GM18511 (cell line): ENCODE measurements at regions not wholly inside any gene's neighbourhood (a gene's known extent, or its start where the extent isn't known, plus 50 kb on each side); places are given as distances from the start of the nearest gene placed in this dataset.
"Not testable (repeated sequence)": the region's sequence is repeated elsewhere in the genome, so short reads cannot be mapped to it uniquely, and the experiment has no call there.

Source experiments
- ATAC-seq: cut with Tn5 transposase; IDR thresholded peaks from one replicate; pipeline ENCODE4 v1.9.1; 2021; ENCODE audit warnings: mild to moderate bottlenecking, moderate library complexity; ENCODE audit not compliant: unreplicated experiment

DNA sequence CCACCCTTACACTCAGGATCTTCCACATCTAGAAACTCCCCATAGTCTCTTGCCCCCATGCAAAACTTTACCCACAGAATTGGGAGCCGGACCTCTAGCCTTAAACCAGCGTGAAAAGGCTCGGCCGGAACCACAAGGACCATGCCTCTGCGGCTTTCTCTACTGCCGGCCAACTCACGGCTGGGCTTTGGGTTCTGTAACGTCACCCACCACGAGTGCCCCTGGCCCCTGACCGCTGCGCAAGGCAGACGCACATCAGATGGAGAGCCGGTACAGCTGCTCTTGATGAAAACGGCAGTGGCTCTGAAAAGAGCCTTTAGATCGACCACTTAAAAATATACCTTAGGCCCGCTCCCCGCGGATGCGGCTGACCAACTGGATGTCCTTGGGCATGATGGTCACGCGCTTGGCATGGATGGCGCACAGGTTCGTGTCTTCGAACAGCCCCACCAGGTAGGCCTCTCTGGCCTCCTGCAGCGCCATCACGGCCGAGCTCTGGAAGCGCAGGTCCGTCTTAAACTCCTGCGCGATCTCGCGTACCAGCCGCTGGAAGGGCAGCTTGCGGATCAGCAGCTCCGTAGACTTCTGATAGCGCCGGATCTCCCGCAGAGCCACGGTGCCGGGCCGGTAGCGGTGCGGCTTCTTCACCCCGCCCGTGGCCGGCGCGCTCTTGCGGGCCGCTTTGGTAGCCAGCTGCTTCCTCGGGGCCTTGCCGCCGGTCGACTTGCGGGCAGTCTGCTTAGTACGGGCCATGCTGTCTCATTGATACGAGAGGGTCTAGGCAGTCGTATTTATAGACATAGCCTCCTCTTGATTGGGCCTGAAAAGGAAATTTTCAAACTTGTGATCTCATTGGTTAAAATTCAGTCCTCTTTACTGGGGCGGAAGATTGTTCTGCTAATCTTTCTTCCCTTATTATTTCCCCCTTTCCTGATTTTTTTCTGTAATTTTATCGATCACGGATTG lies 66.3 kb downstream of the FAM72C start:
- not testable (repeated sequence) for ATAC-seq

DNA sequence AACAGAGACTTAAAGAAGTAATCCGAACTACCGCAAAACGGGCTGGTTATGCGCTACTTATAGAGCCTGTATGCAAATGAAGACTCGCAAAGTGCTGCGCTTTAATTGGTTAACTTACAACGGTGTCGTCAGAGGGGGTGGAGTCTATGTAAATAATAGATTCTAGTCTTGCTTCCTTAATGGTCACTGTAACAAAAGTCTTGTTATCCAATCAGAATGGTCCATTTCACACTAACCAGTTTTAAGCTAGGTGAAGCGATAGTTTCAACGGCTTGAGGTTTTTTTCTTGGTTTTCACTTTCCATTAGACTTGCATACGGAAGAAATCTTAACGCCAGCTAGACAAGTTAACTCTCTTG lies 67.2 kb downstream of the FAM72C start:
- ATAC-seq = not testable (repeated sequence)

DNA sequence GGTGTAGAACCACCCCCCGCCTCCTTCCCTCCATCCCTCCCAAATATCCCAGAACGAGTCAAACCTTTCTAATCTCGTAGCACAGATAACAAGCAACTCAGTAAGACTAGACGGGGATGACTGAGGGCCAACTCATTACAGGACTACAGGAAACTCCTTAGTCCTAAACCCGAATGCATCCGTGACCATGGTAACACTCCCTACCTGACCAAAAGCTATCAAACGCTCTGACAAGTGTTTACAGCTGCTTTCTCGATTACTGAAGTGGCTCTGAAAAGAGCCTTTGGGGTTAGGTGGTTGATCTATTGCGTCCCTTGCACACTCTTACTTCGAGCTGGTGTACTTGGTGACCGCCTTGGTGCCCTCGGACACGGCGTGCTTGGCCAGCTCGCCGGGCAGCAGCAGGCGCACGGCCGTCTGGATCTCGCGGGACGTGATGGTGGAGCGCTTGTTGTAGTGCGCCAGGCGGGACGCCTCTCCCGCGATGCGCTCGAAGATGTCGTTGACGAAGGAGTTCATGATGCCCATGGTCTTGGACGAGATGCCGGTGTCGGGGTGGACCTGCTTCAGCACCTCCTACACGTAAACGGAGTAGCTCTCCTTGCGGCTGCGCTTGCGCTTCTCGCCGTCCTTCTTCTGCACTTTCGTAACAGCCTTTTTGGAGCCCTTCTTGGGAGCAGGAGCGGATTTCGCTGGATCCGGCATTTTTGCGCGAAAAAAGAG lies 67.7 kb downstream of the FAM72C start:
- ATAC-seq = not testable (repeated sequence)

DNA sequence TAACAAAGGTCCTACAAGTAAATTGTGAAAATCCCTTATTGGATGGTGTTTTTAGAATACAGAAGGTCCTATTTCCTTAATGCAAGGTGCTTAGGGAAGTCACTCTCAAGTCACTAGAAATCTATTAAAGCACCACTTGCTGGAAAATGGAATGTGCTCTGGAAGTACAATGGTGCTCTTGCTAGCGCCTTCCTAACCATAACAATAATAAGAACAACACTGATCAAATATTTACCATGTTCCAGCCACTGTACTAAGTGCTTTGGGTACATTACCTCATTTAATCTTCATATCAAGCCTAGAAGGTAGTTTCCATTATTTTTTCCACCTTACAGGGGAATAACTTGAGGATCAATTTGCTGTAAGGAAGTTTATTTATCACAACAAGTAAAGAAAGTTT lies 75.4 kb downstream of the FAM72C start:
- ATAC-seq = not testable (repeated sequence)

DNA sequence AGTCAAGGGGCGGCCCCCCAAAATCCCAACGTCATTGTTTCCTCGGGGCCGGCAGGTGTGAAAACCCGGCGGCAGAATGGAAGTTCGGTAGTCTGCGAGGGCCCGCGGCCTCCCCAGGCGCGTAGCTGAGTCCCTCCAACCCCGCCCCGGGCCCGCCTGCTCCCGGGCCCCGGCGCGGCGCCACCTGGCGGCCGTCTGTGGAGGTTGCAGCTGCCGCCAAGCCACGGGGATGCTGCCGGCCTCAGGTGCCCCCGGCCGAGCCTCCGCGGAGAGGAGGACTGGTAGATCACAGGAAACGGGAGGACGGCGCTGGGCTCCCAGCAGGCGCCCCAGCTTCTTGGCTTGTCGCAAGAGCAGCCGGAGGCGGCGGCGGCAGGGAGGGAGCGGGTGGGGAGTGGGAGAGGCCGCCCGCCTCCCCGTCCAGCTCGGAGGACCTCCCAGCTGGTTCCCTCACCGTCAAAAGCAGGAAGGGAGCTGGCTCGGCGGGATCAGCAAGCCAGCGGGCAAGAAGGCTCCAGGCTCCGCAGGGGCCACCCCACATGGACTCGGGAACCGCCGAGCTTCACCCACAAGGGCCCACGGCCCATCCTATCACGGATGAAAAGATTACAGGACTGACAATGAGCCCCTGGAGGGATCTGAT lies 86.7 kb downstream of the FAM72C start:
- peak; percentile 96 for ATAC-seq

DNA sequence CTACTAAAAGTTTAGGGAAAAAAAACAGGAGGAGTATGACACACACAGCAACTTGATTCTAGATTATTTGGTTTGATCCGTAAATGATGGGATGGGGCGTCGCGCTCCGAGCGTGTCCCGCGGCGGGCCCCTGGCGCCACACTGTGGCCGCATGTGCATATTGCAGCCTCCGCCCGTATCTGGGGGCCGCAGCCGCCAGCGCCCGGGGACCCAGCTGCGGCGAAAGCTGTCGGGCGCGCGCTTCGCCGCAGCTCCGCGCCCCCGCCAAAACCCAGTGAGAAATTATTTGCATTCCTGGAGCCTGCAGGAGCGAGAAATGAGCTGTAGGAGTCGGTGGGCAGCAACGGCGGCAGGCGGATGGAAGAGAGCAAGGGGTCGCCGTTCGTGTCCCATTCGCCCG lies 87.3 kb downstream of the FAM72C start:
- ATAC-seq = peak; percentile 89

DNA sequence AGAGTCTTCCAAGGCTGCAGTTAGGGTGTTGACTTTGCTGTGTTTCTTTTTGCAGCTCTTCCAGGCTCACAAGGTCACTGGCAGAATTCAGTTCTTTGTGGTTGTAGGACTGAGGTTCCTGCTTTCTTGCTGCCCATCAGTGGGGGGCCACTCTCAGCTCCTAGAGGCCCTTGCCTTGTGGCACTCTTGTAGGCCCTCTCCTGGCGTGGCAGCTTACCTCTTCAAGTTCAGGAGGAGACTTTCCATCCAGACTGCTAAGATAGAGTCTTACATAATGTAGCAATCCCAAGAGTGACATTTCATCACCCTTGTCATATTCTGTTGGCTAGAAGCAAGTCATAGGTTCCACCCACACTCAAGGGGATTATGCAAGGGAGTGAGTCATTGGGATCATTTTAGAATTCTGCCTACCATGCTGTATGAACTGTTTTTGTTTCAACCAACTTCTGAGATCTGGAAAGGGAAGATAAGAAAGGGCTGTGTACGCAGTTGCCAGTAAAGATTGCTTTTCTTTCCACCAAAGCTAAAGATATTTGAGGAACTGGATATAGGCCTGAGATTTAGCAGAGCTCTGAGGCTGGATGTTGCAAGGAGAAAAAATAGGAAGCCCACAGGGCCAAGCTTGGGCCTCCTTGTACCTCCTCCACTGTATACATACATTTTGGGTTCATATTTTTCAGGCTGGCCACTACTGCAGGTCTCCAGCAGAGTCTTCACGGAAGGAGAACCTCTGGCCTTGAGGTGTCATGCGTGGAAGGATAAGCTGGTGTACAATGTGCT lies 91.8 kb downstream of the FAM72C start:
- not testable (repeated sequence) for ATAC-seq

DNA sequence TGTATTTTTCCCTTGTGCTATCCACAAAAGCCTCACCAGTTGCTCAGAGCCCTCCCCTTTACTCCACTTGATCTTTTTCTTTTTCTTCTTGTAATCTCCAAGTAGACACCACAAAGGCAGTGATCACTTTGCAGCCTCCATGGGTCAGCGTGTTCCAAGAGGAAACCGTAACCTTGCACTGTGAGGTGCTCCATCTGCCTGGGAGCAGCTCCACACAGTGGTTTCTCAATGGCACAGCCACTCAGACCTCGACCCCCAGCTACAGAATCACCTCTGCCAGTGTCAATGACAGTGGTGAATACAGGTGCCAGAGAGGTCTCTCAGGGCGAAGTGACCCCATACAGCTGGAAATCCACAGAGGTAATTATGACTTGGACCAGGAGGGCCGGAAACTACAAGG lies 95.8 kb downstream of the FAM72C start:
- not testable (repeated sequence) for ATAC-seq

DNA sequence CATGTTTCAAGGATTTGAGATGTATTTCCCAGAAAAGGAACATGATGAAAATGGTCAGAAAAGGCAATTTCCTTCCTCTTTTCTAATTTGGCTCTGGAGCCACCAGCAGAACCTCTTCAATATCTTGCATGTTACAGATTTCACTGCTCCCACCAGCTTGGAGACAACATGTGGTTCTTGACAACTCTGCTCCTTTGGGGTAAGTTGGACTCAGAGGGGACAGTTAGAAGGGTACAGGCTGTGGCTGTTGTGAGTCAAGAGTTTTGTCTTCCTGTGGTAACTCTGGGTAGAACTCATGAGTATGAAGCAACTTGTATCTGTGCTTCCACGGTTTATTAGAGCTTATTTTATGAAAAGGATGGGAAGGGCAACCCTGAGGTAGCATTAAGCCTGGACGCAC lies 97.2 kb downstream of the FAM72C start:
- not testable (repeated sequence) for ATAC-seq

DNA sequence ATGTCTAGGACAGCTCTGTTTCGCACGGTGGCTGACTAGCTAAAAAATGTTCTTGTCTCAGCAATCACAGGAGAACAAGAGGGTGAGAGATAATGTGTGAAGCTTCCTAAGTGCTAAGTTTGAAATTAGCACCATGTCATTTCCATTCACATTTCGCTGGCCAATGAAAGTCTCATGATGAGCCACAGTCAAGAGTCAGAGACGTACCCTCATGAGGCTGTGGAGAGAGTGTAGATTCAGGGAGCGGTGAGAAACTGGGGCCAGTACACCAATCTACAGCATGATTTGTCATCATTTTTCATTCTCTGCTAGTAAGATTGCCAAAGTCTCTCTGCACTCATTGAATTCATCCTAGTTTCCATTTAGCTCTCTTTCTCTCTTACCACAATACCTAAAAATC lies 98.1 kb downstream of the FAM72C start:
- ATAC-seq = not testable (repeated sequence)

DNA sequence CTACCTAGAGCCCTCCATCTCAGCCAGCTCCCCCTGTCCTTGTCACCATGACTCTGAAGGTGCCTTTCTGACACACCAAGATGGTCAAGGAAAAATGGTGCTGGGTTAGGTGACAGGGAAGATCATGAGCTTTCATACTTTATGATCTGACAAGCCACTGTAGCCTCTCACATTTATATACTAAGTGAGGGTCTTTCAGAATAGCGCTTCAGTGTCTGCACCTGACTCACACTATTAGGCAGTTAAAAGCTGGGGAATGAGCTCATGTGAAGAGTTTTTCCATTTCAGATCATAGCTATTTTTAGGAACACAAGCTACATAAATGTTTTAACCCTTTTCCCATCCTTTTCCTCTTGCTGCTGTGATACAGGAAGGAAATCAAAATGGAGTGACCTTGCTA lies 101.4 kb downstream of the FAM72C start:
- ATAC-seq = not testable (repeated sequence)

DNA sequence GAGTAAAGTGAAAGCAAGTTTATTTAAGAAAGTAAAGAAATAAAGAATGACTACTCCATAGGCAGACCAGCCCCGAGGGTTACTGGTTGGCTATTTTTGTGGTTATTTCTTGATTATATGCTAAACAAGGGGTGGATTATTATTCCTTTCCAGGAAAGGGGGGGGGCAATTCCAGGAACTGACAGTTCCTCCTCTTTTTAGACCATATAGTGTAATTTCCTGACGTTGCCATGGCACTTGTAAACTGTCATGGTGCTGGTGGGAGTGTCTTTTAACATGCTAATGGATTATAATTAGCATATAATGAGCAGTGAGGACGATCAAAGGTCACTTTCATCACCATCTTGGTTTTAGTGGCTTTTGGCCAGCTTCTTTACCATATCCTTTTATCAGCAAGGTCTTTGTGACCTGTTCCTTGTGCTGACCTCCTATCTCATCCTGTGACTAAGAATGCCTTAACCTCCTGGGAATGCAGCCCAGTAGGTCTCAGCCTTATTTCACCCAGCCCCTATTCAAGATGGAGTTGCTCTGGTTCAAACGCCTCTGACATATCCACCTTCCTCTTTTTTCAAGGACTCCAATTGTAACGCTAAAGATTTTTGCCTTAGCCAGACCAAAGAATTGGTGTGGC lies 104.1 kb downstream of the FAM72C start:
- not testable (repeated sequence) for ATAC-seq

DNA sequence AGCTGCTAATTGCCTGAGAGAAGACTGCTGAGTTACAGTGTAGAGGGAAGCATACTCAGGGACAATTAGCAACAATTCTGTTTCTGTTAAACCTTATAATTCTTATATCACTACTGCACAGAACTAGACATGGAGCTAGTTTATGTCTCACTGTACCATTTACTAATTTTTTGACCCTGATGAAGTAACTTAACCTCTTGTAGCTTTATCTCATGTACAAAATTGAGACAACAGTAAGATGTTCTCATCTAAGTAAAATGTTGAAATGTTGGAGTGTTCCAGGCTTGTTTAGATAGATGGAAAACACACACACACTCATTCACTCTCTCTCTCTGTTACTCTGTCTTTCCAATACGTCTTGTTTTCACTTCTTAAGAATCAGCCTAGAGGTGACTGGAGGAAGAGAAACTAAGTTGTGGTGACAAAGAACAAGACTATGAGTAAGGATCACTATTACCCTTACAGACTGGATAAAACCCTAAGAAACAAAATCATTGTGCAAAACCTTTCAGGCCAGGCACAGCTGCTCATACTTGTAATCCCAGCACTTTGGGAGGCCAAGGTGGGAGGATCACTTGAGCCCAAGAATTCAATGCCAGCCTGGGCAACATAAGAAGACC lies 107.8 kb downstream of the FAM72C start:
- peak; percentile 65 for ATAC-seq

DNA sequence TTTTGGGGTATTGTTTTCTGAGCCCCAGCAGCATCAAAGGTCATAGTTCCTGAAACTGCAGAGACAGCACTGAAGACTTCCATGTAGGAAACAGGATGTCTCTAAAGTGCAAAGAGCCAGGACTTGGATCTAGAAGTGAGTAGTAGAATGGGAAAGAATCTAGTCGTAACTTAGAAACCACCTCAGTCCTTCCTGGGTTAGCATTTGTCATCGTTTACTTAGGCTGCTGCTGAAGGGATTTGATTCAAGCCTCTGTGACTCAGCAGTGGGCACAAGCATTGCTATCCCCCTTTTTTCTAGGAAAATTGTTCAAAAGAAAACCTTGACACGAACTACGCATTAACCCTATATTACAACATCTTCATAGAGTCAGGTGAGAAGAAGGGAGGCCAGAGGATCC lies 109.1 kb downstream of the FAM72C start:
- not testable (repeated sequence) for ATAC-seq

DNA sequence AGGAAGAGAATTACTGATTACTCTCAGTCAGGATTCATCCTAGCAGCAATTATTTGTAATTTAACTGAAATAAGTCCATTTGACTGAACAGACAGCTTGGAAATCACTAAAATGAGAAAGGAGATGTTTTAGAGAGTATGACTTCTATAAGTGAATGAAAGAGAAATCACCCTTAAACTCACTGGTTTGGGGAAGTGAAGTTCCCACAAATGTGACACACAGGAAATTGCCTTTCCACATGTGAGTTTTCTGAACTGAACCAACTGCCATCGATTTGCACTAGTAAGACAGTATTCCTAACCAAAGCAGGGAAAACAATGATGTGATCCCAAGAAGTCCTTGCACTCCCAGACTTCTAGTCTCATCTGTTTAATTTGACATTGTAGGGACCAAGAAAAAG lies 110.5 kb downstream of the FAM72C start:
- not testable (repeated sequence) for ATAC-seq

DNA sequence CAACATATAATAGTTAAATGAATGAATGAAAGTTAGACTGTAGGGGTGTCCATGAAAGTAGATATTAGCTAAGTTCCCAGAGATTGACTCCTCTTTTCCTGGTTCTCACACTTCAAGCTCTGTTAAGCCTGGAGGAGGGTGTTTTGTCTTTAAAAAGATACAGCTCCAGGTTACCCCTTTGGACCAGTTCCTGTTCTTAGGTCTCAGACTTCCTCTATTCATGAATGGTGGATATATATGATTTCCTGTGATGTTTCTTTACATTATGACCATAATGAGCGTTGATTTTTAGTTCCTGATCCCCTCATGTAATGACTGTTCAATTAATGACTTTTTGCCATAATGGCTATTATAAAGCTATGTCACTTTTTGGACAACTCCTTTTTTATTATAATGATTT lies 115.9 kb downstream of the FAM72C start:
- not testable (repeated sequence) for ATAC-seq

DNA sequence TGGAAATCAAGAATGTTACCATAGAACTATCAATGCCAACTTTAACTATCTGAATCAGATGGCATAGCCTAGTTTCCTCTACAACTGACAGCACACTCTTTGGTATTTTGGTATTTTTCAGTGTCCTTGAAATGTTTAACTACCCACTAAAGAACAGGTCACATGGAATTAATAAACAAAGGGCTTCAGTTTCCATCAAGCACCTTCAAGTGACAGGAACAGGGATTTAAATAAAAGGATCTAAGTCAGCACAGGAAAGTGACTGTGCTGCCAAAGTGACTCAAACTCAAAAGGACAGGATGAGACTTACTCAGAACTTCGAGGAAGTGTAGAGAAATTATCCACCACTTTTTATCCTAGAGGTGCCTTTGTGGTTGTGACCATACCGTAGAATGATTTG lies 117.7 kb downstream of the FAM72C start:
- ATAC-seq = not testable (repeated sequence)

DNA sequence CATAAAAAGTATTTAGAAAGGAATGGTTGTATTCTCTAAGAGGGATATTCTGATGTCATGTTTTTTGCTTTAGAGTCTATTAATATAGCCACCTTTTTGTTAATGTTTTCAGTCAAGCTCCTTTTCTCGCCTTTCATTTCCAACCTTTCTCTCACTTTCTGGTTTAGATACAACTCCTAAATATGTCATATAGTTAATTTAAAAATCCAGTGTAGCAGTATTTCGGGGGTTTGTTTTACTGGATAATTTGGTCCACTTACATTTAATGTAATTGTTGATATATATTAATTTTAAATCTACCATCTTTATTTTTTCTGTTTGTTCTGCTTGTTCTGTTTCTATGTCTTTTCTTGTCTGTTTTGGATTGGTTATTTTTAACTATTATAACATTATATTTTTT lies 121.1 kb downstream of the FAM72C start:
- not testable (repeated sequence) for ATAC-seq

DNA sequence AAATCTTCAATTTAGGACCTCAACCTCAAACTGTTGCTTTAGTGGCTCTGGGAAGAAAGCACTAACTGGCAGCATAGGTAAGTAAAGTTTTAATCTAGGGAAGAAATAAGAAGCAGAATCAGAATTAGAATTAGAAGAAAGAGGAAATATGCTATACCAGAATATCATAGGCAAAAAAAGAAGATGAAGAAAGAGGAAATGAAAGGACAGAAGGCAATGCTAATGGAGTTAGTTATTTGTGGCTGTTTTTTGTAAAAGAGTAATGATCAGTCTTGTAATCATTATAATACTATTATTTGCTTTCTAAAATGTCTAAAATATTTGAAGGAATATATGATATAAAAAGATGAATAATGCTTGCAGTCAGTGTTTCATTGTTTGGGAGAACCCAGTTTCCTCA lies 122.9 kb downstream of the FAM72C start:
- ATAC-seq = not testable (repeated sequence)

DNA sequence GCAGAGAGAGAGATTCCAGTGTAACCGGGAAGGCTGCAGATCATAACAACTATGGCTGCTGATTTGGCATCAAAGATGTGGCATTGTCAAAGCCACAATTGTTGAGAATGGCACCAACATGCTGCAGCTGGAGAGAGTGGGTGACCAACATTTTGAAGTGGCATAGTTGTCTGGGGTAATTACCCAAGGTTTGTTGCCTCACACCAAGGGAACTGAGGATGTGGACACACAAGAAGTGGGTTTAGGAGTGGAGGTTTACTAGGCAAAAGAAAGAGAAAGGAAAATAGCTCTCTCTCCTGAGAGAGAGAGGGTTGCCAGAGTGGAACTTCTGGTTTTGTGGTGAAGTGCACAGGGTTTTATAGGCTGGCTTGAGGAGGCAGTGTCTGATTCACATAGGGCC lies 126.6 kb downstream of the FAM72C start:
- ATAC-seq = not testable (repeated sequence)
